Nephron (organoid): ENCODE measurements at regions not wholly inside any gene's neighbourhood (a gene's known extent, or its start where the extent isn't known, plus 50 kb on each side); places are given as distances from the start of the nearest gene placed in this dataset.

ENCODE experiments used
- H3K27ac Mint-ChIP-seq, 3 experiments: 2 replicates each; pipeline ENCODE4 v1.8.0; 2020; ENCODE audit warnings: mixed read lengths in 3 of 3, mild to moderate bottlenecking in 2 of 3, moderate library complexity in 1 of 3
- H3K27me3 Mint-ChIP-seq: 2 replicates; pipeline ENCODE4 v1.8.0; 2021; ENCODE audit warnings: low read depth, mild to moderate bottlenecking, moderate library complexity, mixed read lengths
- H3K36me3 Mint-ChIP-seq: 2 replicates; pipeline ENCODE4 v1.8.0; 2020; ENCODE audit warnings: low read depth, mixed read lengths
- H3K4me1 Mint-ChIP-seq: 2 replicates; pipeline ENCODE4 v1.8.0; 2020; ENCODE audit warnings: mixed read lengths
- H3K4me3 Mint-ChIP-seq, 3 experiments: 2 replicates each; pipeline ENCODE4 v1.8.0; 2020; ENCODE audit warnings: mild to moderate bottlenecking in 3 of 3, mixed read lengths in 3 of 3, moderate library complexity in 2 of 3
- H3K9me3 Mint-ChIP-seq: 2 replicates; pipeline ENCODE4 v1.8.0; 2020; ENCODE audit warnings: mixed read lengths
- TF ChIP-seq, protein P1 (sequence below), 3 experiments: fragments of 200-600 bp; sonication (generic); IDR thresholded peaks; one replicate each; pipeline ENCODE4 v1.5.0; 2021; ENCODE audit warnings: antibody characterized with exemption in 3 of 3; ENCODE audit not compliant: unreplicated experiment in 3 of 3

DNA sequence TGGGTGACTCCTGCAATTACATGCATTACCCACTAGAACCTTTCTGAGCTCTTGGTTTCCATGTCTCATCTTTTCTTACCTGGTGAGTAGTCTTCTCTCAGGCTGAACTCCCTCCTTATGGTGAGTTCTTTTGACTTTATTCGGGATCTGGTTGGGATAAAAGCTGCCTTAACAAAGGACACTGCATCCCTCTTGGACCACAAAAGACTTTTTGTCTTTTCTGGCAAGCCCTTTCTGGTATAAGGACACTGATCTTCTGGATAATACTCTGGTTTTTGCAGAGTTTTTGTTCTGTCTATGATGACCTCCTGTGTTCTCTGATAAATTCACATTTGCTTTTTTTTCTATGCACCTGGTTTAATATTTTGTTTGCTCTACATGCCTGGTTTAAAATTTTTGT is 66.7 kb downstream of the SLITRK1 start:
- TF ChIP-seq, protein P1, sequence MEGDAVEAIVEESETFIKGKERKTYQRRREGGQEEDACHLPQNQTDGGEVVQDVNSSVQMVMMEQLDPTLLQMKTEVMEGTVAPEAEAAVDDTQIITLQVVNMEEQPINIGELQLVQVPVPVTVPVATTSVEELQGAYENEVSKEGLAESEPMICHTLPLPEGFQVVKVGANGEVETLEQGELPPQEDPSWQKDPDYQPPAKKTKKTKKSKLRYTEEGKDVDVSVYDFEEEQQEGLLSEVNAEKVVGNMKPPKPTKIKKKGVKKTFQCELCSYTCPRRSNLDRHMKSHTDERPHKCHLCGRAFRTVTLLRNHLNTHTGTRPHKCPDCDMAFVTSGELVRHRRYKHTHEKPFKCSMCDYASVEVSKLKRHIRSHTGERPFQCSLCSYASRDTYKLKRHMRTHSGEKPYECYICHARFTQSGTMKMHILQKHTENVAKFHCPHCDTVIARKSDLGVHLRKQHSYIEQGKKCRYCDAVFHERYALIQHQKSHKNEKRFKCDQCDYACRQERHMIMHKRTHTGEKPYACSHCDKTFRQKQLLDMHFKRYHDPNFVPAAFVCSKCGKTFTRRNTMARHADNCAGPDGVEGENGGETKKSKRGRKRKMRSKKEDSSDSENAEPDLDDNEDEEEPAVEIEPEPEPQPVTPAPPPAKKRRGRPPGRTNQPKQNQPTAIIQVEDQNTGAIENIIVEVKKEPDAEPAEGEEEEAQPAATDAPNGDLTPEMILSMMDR (IDR thresholded peaks at IDR 0.05; ENCODE audit: unreplicated experiment in 3 of 3): no peak
- H3K4me3 Mint-ChIP-seq: no peak overlapping the region
- H3K9me3 Mint-ChIP-seq: peaks cover 6% of the 10 kb centered on the region

DNA sequence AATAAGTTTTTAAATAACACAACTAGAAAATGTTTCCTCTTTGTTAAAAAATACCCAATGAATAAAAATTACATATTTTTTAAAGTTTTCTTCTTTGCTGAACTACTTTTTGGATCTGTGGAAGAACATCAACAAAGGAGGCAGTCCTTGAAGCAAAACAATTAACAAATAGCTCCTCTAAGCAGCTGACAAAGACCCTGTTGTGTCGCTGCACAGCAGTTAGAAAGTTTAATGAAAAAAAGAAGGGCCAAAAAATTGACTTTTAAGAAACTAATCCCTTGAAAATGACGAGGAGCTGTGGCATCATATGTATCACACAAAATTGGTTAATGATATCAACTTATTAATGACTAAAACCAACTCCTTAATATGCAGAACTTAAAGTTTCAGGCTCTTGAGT is 72.1 kb downstream of the SLITRK1 start:
- Mint-ChIP-seq H3K36me3 (no peaks in the 10 kb centered on the region), H3K4me3 (no peak overlapping the region), H3K27me3 (no peaks in the 10 kb centered on the region), H3K27ac (no peak overlapping the region), H3K9me3 (no peaks in the 10 kb centered on the region), H3K4me1 (no peaks in the 10 kb centered on the region)
- TF ChIP-seq, protein P1 (IDR thresholded peaks at IDR 0.05; ENCODE audit: unreplicated experiment in 3 of 3): no peak

More for the DNA sequence above, 66.7 kb downstream of the SLITRK1 start:
- H3K4me1 Mint-ChIP-seq: no peaks in the 10 kb centered on the region
- H3K36me3 Mint-ChIP-seq: no peaks in the 10 kb centered on the region
- no peak overlapping the region for H3K27ac Mint-ChIP-seq
- H3K27me3 Mint-ChIP-seq: no peaks in the 10 kb centered on the region

DNA sequence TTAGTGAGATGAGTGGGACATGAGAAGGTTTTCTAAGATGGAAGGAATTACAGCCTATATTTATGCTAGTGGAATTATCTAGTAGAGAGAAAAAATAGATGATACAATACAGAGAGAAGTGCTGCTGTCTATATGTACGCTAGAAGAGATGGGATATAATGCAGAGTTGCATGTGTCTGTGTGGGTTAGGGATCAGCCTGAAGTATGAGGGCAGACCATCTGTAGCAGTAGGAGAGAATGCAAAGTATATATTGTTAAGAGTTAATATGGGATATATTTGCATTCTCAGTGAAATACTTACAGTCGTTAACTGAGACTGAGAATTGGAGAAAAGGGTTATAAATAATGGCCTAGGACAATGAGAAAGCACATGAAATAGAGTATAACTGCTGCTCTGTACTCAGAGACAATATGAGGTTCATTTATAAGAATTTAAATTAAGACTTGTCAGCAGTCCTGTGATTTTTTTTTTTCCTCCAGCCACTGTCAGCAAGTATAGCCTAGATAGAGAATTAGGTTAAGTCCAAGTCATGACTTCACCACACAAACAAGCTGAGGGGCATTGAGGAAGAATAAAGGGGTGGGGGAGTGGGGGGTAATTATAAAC is 77.8 kb downstream of the SLITRK1 start:
- H3K4me1 Mint-ChIP-seq: no peaks in the 10 kb centered on the region
- no peaks in the 10 kb centered on the region for H3K27me3 Mint-ChIP-seq
- H3K36me3 Mint-ChIP-seq: no peaks in the 10 kb centered on the region
- H3K27ac Mint-ChIP-seq: no peak overlapping the region
- H3K9me3 Mint-ChIP-seq: no peaks in the 10 kb centered on the region
- no peak overlapping the region for H3K4me3 Mint-ChIP-seq
- TF ChIP-seq, protein P1 (IDR thresholded peaks at IDR 0.05; ENCODE audit: unreplicated experiment in 3 of 3): no peak

DNA sequence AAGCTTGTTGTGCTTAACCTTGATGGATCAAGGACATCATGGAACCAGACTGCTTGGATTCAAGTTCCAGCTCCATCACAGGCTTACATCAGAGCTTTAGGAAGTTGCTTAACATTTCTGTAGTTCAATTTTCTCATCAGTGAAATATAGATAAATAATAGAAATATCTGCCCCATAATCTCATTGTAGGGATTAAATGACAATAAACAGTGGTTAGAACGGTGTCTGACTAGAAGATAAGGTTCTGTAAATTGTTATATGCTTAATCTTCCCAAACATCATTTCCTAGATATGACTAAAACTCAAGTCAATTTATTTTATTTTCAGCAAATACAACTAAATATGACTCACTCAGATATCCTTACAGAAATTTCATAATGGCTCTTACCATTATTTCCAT is 83.5 kb downstream of the SLITRK1 start:
- Mint-ChIP-seq H3K27me3 (no peaks in the 10 kb centered on the region), H3K4me1 (no peaks in the 10 kb centered on the region), H3K36me3 (no peaks in the 10 kb centered on the region), H3K4me3 (no peak overlapping the region), H3K9me3 (no peaks in the 10 kb centered on the region), H3K27ac (no peak overlapping the region)
- TF ChIP-seq, protein P1 (IDR thresholded peaks at IDR 0.05; ENCODE audit: unreplicated experiment in 3 of 3): no peak

DNA sequence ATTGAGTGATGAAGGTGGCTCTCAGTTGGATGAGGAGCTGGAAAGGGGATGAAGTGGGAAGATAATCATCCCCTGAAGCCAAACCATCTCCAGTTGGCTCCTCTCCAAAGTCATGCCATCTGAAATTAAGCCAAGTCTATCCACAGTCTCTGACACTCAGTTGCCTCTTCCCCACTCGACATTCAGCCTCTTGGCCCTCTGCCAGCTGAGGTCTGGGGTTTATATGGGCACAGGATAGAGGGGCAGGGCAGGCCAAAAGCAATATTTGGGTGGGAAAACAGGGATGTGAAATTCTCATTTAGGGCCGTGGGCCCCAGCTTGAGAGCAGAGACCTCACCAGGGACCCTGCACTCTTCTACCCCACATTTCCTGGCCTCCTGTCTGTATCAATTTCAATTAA is 85.9 kb downstream of the SLITRK1 start:
- Mint-ChIP-seq H3K4me3 (no peak overlapping the region), H3K4me1 (no peaks in the 10 kb centered on the region), H3K9me3 (no peaks in the 10 kb centered on the region), H3K27me3 (no peaks in the 10 kb centered on the region), H3K27ac (no peak overlapping the region), H3K36me3 (no peaks in the 10 kb centered on the region)
- TF ChIP-seq, protein P1 (IDR thresholded peaks at IDR 0.05; ENCODE audit: unreplicated experiment in 3 of 3): no peak

DNA sequence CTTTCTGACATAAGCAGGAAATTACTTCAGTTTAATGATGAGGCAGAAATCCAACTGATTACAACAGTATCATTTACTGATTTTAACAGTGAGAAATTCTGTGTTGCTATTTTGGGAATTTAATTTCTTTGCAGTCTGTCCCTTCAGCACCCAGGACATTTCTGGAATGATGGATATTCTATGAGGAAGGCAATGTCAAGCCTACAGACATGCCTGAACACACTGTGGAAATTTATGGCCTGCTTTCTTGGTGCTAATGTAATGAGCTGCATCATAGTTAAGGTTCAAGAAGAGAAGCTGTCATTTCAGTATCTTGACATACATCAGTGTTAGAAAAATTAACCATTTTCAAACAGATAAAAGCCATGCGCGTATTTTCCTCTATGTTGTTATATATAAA is 87.7 kb downstream of the SLITRK1 start:
- Mint-ChIP-seq H3K4me1 (no peaks in the 10 kb centered on the region), H3K27me3 (no peaks in the 10 kb centered on the region), H3K4me3 (no peak overlapping the region), H3K36me3 (no peaks in the 10 kb centered on the region), H3K27ac (no peak overlapping the region), H3K9me3 (no peaks in the 10 kb centered on the region)
- TF ChIP-seq, protein P1 (IDR thresholded peaks at IDR 0.05; ENCODE audit: unreplicated experiment in 3 of 3): no peak
